ENCODE measurements at regions not wholly inside any gene's neighbourhood (a gene's known extent, or its start where the extent isn't known, plus 50 kb on each side); places are given as distances from the start of the nearest gene placed in this dataset.

GRCh38 chr16:22623351-22623781 lies 112.7 kb downstream of the NPIPB5 start:
- TF ChIP-seq POLR2A (IDR thresholded peaks at IDR 0.05): no peak
- TF ChIP-seq CTCF (IDR thresholded peaks at IDR 0.05 in 4 of 5, conservative IDR thresholded peaks at IDR 0.05 in 1 of 5): no peak

Measured in gastrocnemius medialis (tissue), 4 donors.